Limb (tissue), 2 donors: ENCODE measurements at regions not wholly inside any gene's neighbourhood (a gene's known extent, or its start where the extent isn't known, plus 50 kb on each side); places are given as distances from the start of the nearest gene placed in this dataset.
A peak's percentile ranks its signal among the peaks of the same experiment; 100 is the strongest.

Experiments used
- DNase-seq, 2 donors: peaks; one replicate each; pipeline ENCODE4 v3.0.0-alpha.2; 2016; ENCODE audit errors: extremely low spot score in 2 of 2

DNA sequence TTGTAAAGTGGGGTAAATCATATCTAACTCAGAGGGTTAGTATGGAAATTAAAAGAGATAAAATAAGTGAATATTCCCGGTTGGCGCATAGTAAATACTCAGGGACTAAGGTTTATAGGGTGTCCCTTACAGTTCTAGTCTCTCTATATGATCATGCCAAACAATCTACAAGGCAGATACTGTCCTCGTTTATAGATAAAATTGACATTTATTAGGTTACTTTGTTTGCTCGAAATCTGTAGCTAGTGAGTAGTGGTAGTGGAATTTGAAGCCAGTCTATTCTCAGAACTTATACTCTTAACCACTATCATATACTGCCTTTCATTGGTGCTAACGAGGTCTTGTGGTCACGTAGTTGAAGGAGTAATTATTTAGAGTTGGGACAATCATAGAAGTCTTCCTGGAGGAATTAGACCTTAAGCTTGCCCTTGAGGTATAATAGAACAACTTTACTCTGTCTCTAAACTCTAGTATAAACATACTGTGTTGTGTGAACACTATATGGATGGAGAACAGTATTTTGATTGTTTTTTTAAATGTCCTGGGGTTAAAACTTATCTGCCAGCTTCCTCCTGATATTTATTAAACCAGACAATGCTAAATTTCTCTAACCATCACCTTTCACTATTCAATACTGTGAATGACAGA is 324.0 kb downstream of the STIM2 start:
- DNase-seq: no peak

DNA sequence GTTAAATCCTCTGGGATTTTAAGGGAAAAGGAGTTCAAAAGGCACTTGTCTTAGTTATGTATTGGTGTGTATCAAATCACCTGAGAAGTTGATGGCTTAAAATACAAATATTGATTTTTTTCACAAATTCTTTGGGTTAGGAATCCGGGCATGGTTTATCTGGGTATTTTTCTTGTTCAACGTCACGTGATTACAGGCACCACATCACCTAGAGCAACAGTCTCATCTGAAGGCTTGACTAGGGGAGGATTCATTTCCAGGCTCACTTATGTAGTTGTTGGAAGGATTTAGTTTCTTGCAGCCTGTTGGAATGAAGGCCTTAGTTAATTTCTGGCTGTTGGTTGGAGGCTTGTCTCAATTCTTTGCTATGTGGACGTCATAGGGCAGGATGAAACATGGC is 326.1 kb downstream of the STIM2 start:
- DNase-seq: no peak

DNA sequence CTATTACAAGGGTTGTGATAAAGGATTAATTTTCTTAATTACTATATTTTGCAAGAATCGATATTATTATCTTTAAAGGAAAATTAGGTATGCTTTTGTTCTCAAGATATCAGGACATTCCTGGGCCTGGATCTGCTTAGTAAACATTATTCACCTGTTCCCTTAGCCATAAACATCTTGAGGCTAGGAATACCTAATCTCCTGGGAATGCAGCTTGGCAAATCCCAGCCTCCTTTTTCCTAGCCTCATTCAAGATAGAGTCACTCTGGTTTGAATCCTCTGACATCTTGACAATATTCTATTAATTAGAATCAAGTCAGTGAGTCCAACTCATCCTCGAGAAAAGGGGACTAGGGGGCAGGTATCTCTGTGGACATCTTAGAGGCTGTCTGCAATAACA is 327.1 kb downstream of the STIM2 start:
- no peak for DNase-seq

DNA sequence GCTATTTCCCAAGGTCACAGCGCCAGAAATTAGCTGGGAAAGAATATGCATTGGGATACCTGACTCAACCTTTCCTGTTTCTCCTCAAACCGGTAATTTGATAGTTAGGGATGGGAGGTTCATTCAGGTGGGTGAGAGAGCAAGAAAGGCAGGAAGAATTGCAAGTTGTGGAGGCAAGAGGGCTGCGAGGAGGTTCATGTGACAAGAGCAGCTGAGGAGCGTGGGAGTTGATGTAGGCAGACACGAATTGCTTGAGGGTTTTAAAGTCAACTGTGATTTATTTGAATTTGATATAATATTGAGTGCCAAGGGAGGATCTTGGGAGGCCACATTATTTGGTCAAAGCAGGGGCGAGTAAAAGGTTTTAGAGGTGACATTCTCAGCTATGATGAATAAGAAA is 329.0 kb downstream of the STIM2 start:
- DNase-seq: no peak

DNA sequence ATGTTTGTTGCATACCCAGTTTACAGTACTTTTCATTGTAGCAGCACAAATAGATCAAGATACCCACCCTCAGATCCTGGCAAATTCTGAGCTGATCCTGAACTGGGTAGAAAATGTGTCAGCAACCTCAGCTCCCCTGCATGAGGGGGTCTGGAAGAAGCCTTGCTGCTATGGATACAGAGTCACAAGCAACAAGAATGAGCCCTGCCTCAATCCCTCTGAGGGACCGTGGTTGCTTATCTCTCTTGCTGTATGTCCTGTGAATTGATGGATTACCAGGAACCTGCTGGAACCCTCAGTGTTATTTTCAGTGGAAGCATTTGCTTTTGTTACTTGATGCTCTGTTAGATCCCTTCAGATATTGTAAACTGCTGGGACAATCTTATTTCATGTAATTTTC is 331.0 kb downstream of the STIM2 start:
- no peak for DNase-seq

DNA sequence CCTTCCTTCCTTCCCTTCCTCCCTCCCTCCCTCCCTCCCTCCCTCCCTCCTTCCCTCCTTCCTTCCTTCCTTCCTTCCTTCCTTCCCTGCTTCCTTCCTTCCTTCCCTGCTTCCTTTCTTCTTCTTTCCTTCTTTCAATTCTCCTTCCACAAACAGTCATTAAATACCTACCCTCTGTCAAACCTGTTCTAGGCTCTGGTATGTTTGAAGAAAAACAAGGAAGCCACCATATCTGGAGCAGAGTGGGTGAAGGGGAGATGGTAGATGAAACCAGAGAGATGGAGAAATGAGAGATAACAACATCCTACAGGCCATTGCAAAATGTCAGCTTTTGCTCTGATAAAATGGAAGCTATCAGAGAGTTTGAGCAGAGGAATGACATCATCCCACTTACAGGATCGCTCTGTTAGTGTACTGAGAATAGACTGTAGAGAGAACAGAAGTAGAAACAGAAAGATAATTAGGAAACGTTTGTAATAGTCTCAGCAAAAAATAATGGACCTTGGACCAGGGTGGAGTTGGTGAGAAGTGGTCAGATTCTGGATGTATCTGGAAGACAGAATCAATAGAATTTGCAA is 334.0 kb downstream of the STIM2 start:
- no peak for DNase-seq

DNA sequence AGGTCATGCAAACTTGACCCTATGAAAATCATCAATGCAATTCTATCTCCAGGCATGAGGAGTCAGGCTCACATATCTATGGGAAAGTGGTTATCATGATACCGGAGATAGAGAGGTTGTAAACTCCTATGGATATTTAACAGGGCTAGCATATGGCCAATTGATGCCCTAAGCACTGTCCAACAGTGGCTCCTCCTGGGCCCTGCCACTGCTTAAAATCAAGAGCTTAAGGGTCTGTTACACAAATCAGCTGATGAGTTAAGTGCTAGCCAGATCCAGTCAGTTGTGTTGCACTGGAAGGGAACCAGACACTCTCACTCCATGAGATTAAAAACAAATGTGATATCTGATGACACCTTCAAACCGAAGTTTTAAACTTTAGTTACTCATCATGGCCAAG is 337.6 kb downstream of the STIM2 start:
- no peak for DNase-seq

DNA sequence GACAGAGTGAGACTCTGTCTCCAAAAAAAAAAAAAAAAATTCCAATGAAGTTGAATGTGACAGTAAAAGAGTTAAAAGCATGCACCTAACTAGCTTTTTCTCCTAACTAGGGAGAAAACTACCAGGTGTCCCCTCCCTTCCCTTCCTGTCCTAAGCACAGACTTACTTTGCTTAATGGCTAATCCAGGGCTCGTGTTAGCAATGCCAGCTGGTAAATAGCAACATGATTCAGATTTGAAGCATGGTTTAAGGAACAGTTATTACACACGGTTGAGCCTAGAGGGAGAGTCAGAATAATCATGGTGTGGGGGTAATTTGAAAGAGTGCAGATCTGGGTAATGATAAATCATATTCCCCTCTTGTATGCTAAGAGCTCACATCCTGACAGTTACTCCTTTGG is 338.3 kb downstream of the STIM2 start:
- DNase-seq: no peak

DNA sequence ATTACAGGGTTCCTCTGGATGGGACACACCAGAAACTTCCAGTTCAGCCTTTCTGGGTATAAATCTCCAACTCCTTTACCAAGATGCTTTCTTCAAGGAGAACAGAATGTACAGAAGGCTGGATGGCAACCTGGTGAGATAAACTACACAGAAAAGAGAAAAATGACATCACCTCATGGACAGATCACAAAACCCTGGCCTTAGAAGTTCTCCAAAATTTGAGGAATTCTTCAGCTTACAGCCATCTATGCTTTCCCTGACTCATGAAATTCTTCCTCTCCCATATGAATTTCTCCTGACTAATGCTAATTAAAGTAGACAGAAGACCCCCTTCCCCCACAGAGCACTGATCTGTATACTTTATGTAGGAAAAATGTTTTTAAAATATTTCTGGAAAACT is 345.4 kb downstream of the STIM2 start:
- DNase-seq: no peak

DNA sequence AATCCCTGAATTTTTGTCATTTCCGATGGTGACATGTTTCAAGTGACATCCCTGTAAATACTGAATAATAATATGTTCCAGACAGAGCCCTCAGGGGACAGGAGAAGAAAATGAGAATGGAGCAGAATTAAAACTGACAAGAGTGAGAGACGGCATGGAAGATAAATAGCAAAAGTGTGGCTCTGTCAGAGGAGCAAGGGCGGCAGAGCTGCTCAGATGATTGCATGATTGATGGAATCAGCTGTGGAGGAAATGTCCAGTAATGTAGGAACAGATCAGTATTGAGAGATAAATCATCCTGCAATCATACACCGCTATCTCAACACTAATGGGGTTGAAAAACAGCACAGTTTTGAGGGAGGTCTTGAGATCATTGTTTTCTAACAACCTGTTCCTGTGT is 350.3 kb downstream of the STIM2 start:
- DNase-seq: no peak

DNA sequence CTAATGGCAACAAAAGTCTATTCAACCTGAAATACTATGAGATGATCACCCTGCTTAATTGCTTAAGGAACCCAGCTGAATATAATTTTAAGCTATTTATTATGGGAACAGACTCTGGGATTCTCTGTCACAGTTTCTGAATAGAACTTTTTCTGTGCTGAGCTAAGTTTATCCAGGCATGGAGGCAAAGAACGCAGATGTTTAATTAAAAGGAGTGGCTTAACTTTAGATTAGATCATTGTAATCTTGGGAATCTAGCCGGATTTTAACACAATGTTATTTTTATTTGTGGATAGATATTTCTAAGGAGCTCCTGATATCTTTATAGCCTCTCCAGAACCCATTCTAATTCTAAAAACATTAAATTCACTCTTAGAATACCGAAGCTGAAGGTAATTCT is 353.4 kb downstream of the STIM2 start:
- no peak for DNase-seq

DNA sequence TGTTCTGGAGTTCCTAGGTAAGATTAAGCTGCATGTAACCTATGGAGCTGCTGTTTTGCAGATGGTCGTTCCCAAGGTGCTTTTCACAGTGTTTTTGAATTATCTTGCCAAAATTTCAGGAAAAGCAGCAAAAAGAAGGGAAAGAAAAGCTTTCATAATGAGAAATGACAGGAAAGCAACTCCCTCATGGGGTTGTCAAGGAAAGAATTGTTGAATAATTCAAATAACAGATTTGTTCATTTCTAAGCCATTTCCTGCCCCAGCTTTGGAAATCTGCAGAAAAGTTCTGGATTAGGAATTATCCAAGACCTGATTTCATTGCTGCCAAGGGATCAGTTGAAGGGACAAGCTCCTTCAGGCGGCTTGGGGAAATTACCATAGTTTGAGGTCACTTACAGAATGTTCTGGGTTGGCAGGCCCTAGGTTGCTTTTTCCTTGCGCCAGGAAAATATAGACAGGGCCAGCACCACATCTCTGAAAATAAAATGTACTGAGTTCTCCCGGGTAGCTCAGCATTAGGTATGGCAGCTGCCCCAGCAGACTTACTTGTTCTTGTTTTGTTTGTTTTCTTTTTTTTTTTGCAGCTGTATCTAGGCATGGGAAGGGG is 354.7 kb downstream of the STIM2 start:
- peak in 1 of 2 donors; percentile 30 for DNase-seq

DNA sequence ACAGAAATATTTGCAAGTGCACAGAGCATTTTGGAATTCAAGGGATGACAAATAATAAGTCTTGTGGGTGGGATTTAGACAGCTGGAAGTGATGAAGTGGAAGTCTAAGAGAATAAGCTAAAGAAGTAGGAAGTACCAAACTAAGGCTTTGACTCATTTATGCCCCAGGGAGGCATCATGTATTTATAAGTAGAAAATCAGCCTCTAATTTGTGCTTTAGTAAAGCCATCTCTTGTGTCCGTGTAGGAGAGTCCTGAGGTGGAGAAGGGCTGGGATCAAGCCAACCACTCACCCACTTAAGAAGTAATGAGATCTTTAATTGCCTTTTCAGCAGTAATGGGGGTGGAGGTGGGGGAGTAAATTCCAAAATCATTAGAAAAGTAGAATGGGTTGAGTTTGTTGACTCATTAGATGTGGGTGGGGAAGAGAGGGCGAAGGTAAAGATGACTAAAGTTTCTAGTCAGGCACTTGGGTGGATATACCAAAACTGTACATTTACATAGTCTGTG is 356.7 kb downstream of the STIM2 start:
- DNase-seq: peak in 1 of 2 donors; percentile 15

DNA sequence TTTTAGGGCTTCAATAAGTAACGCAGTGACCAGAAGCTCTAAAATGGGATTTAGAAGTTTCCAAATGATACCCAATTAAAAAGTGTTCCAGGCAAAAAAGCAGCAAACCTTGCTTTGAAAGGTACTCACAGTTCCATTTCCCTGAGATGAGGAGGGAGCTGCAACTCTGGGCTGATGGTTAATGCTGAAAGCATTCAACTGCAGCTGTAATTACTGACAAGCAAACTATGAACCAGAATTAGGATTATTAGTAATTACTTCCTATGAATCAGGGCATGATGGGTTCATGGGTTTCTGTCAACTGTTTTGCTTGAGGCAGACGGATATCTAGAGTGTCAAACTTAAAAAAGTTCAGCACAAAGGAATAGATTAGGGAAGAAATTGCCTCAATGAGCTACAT is 357.4 kb downstream of the STIM2 start:
- no peak for DNase-seq

DNA sequence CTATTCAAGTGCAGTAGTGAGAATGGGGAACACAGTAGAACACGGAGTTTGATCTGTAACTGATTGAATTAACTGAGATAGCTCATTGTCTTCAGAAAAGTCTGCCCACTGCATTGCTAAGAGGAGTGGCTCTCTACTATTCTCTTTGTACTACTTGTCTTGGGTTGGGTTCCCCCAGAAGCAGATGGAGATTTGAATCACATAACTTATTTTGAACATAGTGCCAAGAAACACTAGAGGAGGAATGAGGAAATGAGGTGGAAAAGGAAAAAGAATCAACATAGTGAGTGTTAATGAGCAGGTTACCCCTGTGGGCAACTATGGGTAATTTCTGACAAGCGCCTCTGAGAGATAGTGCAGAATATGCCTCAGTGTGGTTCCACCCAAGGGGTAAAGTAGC is 362.7 kb downstream of the STIM2 start:
- DNase-seq: no peak

DNA sequence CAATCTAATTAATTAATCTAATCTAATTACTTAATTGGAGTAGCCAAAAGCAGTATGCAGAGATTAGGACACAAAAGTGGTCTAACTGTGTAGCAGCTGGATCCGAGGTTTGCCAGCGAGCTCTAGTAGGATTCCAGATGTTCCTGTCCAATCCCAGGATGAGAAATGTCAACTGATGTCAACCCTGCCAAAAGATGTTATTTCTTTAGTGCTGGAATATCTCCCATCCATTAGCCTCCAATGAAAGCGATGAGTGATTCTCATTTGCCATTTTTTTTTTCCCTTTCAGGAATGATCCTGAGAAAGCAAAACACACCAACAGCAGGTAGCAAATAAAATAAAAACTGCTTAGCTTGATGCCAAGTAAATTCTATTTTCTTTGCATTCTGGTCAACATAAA is 372.9 kb downstream of the STIM2 start:
- no peak for DNase-seq

DNA sequence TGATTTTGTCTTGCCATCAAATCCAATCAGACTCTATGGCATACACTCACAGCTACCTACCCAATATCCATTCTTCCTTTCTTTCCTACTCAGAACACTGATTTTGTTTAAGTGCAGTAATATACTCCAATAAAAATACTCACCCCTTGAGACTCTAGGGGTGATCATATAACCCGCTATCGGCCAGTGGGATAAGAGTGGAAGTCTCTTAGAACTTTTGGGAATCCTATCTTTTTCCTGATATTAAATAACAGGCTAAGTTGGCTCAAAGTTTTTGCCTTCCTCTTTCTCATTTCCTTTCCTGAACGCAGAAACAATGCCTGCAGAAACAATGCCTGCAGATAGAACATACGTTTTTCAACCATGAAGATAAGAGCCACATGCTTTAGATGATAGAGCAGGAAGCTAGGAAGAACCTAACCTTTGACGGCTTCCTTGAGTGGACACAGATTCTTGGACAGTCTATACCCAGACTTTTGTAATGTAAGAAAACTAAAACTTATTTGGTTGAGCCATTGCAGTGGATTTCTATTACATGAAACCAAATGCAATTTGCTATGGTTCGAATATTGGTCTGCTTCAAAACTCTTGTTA is 373.8 kb downstream of the STIM2 start:
- no peak for DNase-seq

DNA sequence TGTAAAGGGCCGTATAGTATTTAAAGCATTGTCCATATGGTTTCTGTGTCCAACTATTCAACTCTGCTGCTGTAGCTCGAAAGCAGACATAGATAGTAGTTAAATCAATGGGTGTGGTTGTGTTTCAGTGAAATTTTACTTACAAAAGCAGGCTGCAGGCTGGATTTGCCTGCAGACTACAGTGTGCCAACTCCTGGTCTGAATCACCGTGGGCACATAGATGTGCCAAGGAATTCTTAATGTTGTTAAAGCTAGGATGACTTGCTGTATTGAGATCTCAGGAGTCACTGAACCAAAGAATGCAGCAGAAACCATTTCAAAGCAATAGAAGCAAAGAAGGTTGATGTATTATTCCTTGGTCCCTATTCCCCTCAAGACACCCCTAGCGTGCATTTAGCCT is 379.0 kb downstream of the STIM2 start:
- no peak for DNase-seq

DNA sequence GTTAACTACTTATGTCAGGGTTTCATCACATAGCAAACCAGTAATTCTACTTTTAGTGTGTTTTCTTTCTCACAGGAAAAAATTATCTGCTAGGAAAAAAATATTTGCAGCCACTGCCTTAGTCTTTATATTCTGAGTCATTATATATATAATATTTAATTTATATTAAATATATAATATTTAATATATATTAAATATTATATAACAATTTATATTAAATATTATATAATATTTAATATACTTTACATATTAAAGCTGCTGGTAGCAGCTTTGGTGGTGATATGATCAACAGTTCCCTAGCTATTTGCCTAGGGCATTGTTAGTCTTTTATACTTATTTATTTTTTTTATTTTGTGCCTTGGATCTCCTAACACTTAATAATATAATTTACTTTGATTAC is 381.6 kb downstream of the STIM2 start:
- no peak for DNase-seq

DNA sequence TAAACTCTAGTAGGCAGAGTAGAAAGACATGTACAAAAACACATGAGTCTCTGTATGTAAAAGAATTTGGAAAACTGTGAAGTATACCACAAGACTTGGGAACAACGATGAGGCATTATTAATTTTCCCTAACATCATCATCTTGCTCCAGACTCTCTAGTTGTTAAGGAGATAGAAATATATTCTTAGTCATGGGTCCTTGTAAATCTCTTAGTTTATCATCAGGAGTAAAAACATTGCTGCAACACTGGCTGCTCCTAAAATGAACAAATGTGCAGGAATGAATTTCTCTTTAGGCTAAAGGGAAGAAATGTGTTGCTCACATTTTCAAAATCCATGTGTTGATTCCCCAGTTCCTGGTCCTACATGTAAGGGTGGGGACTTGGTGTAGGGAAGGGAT is 384.6 kb downstream of the STIM2 start:
- no peak for DNase-seq

DNA sequence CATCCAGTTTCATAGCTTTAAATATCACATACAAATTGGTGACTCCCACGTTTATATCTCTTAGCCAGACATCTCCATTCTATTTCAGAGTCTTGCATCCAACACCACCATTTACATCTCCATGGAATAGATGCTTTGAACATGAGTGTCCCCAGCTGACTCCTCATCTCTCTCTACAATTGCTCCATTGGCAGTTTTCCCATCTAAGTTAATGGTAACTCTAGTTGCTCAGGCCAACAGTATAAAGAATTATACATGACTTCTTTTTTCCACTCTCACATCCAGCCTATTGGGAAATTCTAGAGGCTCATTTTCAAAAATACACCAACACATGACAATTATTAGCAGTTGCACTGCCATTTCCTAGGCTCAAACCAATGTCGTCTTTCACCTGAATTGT is 388.2 kb downstream of the STIM2 start:
- DNase-seq: peak in 1 of 2 donors; percentile 40

DNA sequence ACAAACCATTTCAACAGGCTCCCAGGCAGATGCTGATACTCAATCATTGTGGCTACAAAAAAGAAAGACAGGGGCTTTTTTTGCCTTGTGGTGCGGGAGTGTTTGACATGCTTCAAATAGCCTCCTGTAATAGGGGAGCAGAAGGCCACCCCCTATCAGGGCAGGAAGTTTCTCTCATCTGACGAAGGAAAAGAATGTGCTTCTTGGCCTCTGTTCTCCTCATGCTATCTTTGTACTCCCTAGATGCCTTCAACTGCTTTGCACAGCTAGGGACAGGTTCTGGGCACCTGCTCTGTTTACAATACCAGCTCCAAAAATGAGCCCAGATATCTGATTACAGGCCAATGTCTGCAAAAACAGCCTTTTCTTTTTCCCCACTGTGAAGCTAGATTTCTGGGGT is 391.1 kb downstream of the STIM2 start:
- no peak for DNase-seq
